CD4-positive, alpha-beta T cell (primary cell): ENCODE measurements at regions not wholly inside any gene's neighbourhood (a gene's known extent, or its start where the extent isn't known, plus 50 kb on each side); places are given as distances from the start of the nearest gene placed in this dataset.
"Not testable (repeated sequence)": the region's sequence is repeated elsewhere in the genome, so short reads cannot be mapped to it uniquely, and the experiment has no call there.

Source experiments
- ATAC-seq: fragments of 200-7000 bp; cut with Tn5 transposase; one replicate; pipeline ENCODE4 v1.10.0; 2022; ENCODE audit warnings: mild to moderate bottlenecking; ENCODE audit not compliant: poor library complexity
- CTCF ChIA-PET: fragments of 350-600 bp; sonication (Branson Sonifier 250); formaldehyde crosslinking; loops from one replicate; lab custom pipeline; 2021; ENCODE audit warnings: antibody characterized with exemption, inconsistent platforms; lab: Charles Lee
- POLR2A ChIA-PET: fragments of 350-600 bp; sonication (Branson Sonifier 250); formaldehyde crosslinking; loops from one replicate; lab custom pipeline; 2021; ENCODE audit warnings: antibody characterized with exemption, inconsistent platforms; lab: Charles Lee
- DNase-seq, 14 experiments: peaks; one replicate each; pipeline ENCODE4 v3.0.0-alpha.2; 2013 to 2020; ENCODE audit warnings: mixed read lengths in 2 of 14
- H3K27ac ChIP-seq, 2 donors: one replicate each; pipeline versions ENCODE4 v1.5.1 to v1.7.0; 2013; ENCODE audit warnings: low read length in 2 of 2, low read depth in 1 of 2, mild to moderate bottlenecking in 1 of 2
- H3K27me3 ChIP-seq, 2 experiments: 1 replicate in 1 of 2; 2 replicates in 1 of 2; pipeline versions ENCODE4 v1.6.1 to v1.7.0; 2013; ENCODE audit warnings: low read length in 2 of 2, control low read depth in 1 of 2, mild to moderate bottlenecking in 1 of 2, moderate library complexity in 1 of 2; ENCODE audit not compliant: insufficient read depth in 2 of 2, control insufficient read depth in 1 of 2
- H3K36me3 ChIP-seq: one replicate; pipeline ENCODE4 v1.6.1; 2013; ENCODE audit warnings: low read length, control low read depth; ENCODE audit not compliant: insufficient read depth
- H3K4me1 ChIP-seq: one replicate; pipeline ENCODE4 v1.6.1; 2013; ENCODE audit warnings: low read length, control low read depth; ENCODE audit not compliant: insufficient read depth
- H3K4me3 ChIP-seq: one replicate; pipeline ENCODE4 v1.5.1; 2013; ENCODE audit warnings: mild to moderate bottlenecking, low read length, moderate library complexity
- H3K9me3 ChIP-seq, 2 experiments: 1 replicate in 1 of 2; 2 replicates in 1 of 2; pipeline versions ENCODE4 v1.6.1 to v1.7.0; 2013; ENCODE audit warnings: low read length in 2 of 2, mild to moderate bottlenecking in 2 of 2, control low read depth in 1 of 2, moderate library complexity in 1 of 2; ENCODE audit not compliant: control insufficient read depth in 1 of 2, insufficient read depth in 1 of 2
- H3K27ac Mint-ChIP-seq: one replicate; pipeline ENCODE4 v1.8.0; 2020; ENCODE audit warnings: mixed read lengths
- H3K27me3 Mint-ChIP-seq: one replicate; pipeline ENCODE4 v1.8.0; 2021; ENCODE audit warnings: mixed read lengths
- H3K36me3 Mint-ChIP-seq: one replicate; pipeline ENCODE4 v1.8.0; 2021; ENCODE audit warnings: low read depth, mixed read lengths
- H3K4me1 Mint-ChIP-seq: one replicate; pipeline ENCODE4 v1.8.0; 2021; ENCODE audit warnings: low read depth, mixed read lengths
- H3K4me3 Mint-ChIP-seq: one replicate; pipeline ENCODE4 v1.8.0; 2020; ENCODE audit warnings: mild to moderate bottlenecking, mixed read lengths
- H3K9me3 Mint-ChIP-seq: one replicate; pipeline ENCODE4 v1.8.0; 2020; ENCODE audit warnings: mixed read lengths
- CTCF ChIP-seq: fragments of 200-600 bp; IDR thresholded peaks from one replicate; pipeline ENCODE4 v1.8.0; 2022; ENCODE audit warnings: antibody characterized with exemption, mild to moderate bottlenecking
- intact Hi-C, 2 experiments: fragments of 100-400 bp; cut with DNase I in 1 of 2; cut with micrococcal nuclease in 1 of 2; formaldehyde crosslinking; loops; one replicate each; pipeline versions ENCODE4 v1.15.1 to v1.9.0; 2023 to 2025; cut with DNase I, micrococcal nuclease

- TF ChIP-seq CTCF = no peak
- no peak overlapping the region for H3K27ac ChIP-seq
- H3K4me3 Mint-ChIP-seq = no peak overlapping the region
- no peak overlapping the region for H3K4me3 ChIP-seq
- intact Hi-C loops = no loop called here
- H3K4me1 ChIP-seq = no peaks in the 10 kb centered on the region
- peaks cover 3% of the 10 kb centered on the region for H3K9me3 Mint-ChIP-seq
- H3K27me3 Mint-ChIP-seq = peaks cover 5% of the 10 kb centered on the region
- H3K36me3 Mint-ChIP-seq = no peaks in the 10 kb centered on the region
- no peaks in the 10 kb centered on the region for H3K4me1 Mint-ChIP-seq
- ChIA-PET POLR2A (no interaction called here), CTCF (interaction anchor here (1.0 kb wide), 1 partner anchor 15 kb away, joined by 3 read pairs; no protein-coding TSS in a partner anchor)
- peaks cover 0 to 4% of the 10 kb centered on the region in 2 experiments for H3K9me3 ChIP-seq
- H3K27ac Mint-ChIP-seq = no peak overlapping the region
- ATAC-seq (no peak), DNase-seq (no peak)
- H3K27me3 ChIP-seq = no peaks in the 10 kb centered on the region
- H3K36me3 ChIP-seq = no peaks in the 10 kb centered on the region
Observed at GRCh38 chr15:50848349-50848748, 60.1 kb upstream of the AP4E1 start.

- H3K4me1 Mint-ChIP-seq, H3K9me3 ChIP-seq, H3K4me3 Mint-ChIP-seq, H3K4me3 ChIP-seq, H3K4me1 ChIP-seq, H3K27ac Mint-ChIP-seq, ATAC-seq, intact Hi-C loops, H3K36me3 ChIP-seq, H3K27ac ChIP-seq, CTCF ChIA-PET, DNase-seq, H3K27me3 Mint-ChIP-seq, H3K27me3 ChIP-seq, POLR2A ChIA-PET, H3K36me3 Mint-ChIP-seq, H3K9me3 Mint-ChIP-seq: not testable (repeated sequence)
Observed at GRCh38 chr15:50845181-50845580, 63.3 kb upstream of the AP4E1 start.

GRCh38 chr15:50840520-50840919 is 68.0 kb upstream of the AP4E1 start:
- peaks cover 0 to 3% of the 10 kb centered on the region in 2 experiments for H3K27me3 ChIP-seq
- H3K27ac ChIP-seq = no peak overlapping the region
- POLR2A ChIA-PET = no interaction called here
- TF ChIP-seq CTCF = no peak
- Mint-ChIP-seq H3K4me3 (no peak overlapping the region), H3K27ac (no peak overlapping the region), H3K36me3 (no peaks in the 10 kb centered on the region), H3K9me3 (peaks cover 3% of the 10 kb centered on the region), H3K27me3 (no peaks in the 10 kb centered on the region), H3K4me1 (no peaks in the 10 kb centered on the region)
- CTCF ChIA-PET = no interaction called here
- ATAC-seq (no peak), DNase-seq (peak in 1 of 14 experiments; percentile 6)
- H3K9me3 ChIP-seq = peaks cover 0 to 4% of the 10 kb centered on the region in 2 experiments
- no peaks in the 10 kb centered on the region for H3K4me1 ChIP-seq
- H3K4me3 ChIP-seq = no peak overlapping the region
- H3K36me3 ChIP-seq = no peaks in the 10 kb centered on the region
- intact Hi-C loops = no loop called here

- H3K27me3 ChIP-seq = peaks cover 0 to 3% of the 10 kb centered on the region in 2 experiments
- no peaks in the 10 kb centered on the region for H3K9me3 ChIP-seq
- Mint-ChIP-seq H3K9me3 (no peaks in the 10 kb centered on the region), H3K27ac (no peak overlapping the region), H3K36me3 (no peaks in the 10 kb centered on the region), H3K27me3 (no peaks in the 10 kb centered on the region), H3K4me3 (no peak overlapping the region), H3K4me1 (no peaks in the 10 kb centered on the region)
- ATAC-seq (no peak), DNase-seq (no peak)
- POLR2A ChIA-PET = no interaction called here
- no peak overlapping the region for H3K4me3 ChIP-seq
- intact Hi-C loops = loop anchor here in 1 of 2 experiments (10.0 kb wide), 1 partner anchor 357 kb away; no protein-coding TSS in a partner anchor
- H3K4me1 ChIP-seq = no peaks in the 10 kb centered on the region
- no peak overlapping the region for H3K27ac ChIP-seq
- CTCF ChIA-PET = no interaction called here
- TF ChIP-seq CTCF = no peak
- no peaks in the 10 kb centered on the region for H3K36me3 ChIP-seq
Observed at GRCh38 chr15:50837256-50837770, 71.2 kb upstream of the AP4E1 start.
